GM12892 (cell line): ENCODE measurements at regions not wholly inside any gene's neighbourhood (a gene's known extent, or its start where the extent isn't known, plus 50 kb on each side); places are given as distances from the start of the nearest gene placed in this dataset.

ENCODE experiments used
- POLR2A ChIP-seq: IDR thresholded peaks from 2 replicates; pipeline ENCODE4 v1.6.1; 2011; ENCODE audit warnings: low read depth, low read length, control low read depth
- POLR2AphosphoS5 ChIP-seq: IDR thresholded peaks from 2 replicates; pipeline ENCODE4 v1.6.1; 2011; ENCODE audit warnings: low read depth, low read length, control low read depth
- TAF1 ChIP-seq: IDR thresholded peaks from 2 replicates; pipeline ENCODE4 v1.6.1; 2011; ENCODE audit warnings: low read depth, mild to moderate bottlenecking, control low read depth, low read length, borderline replicate concordance

- no peak for TF ChIP-seq POLR2A
- TF ChIP-seq POLR2AphosphoS5: no peak
- no peak for TF ChIP-seq TAF1
Measured at GRCh38 chr13:67650471-67650870, 420.3 kb upstream of the PCDH9 start.
